Uterus (tissue), 2 donors: ENCODE measurements at regions not wholly inside any gene's neighbourhood (a gene's known extent, or its start where the extent isn't known, plus 50 kb on each side); places are given as distances from the start of the nearest gene placed in this dataset.

Source experiments
- CTCF ChIP-seq, 4 experiments: fragments of 200-600 bp in 2 of 4; fragments of 450-650 bp in 2 of 4; sonication (generic) in 2 of 4; IDR thresholded peaks; one replicate each; pipeline ENCODE4 v1.5.1; 2016 to 2019; ENCODE audit warnings: antibody characterized with exemption in 4 of 4, mild to moderate bottlenecking in 2 of 4, moderate library complexity in 1 of 4
- POLR2A ChIP-seq, 2 donors: fragments of 450-650 bp; IDR thresholded peaks; one replicate each; pipeline ENCODE4 v1.6.1; 2016; ENCODE audit warnings: antibody characterized with exemption in 2 of 2, mild to moderate bottlenecking in 1 of 2, moderate library complexity in 1 of 2

DNA sequence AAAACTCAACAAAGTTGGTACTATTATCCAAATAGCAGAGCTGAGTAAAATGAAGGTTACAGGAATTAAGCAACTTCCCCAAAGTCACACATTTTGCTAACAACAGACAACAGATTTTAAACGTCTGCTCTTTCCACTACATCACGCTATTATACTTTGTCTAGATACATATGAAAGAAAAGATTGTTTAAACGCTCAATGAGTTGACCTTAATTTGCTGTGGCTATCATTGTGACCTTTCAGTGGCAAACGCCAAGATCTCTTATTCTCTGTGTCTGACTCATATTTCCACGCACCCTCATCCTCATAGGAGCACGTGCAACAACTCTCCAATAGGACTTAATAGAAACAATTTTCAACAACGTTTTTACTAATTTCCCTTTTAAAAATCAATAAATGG is 540.1 kb downstream of the MAFB start:
- TF ChIP-seq POLR2A (IDR thresholded peaks at IDR 0.05) (no peak), CTCF (IDR thresholded peaks at IDR 0.05) (no peak)
